GM18517 (cell line): ENCODE measurements at regions not wholly inside any gene's neighbourhood (a gene's known extent, or its start where the extent isn't known, plus 50 kb on each side); places are given as distances from the start of the nearest gene placed in this dataset.

ENCODE experiments used
- ATAC-seq: cut with Tn5 transposase; IDR thresholded peaks from one replicate; pipeline ENCODE4 v1.9.1; 2021; ENCODE audit warnings: mild to moderate bottlenecking, moderate library complexity; ENCODE audit not compliant: unreplicated experiment

GRCh38 chr13:104372095-104372655 lies 1306.0 kb upstream of the SLC10A2 start:
- ATAC-seq = no peak

GRCh38 chr13:104365430-104365829 lies 1299.2 kb upstream of the SLC10A2 start:
- no peak for ATAC-seq

GRCh38 chr13:104357672-104358354 lies 1291.6 kb upstream of the SLC10A2 start:
- ATAC-seq = no peak

- no peak for ATAC-seq
These were observed 1291.0 kb upstream of the SLC10A2 start for GRCh38 chr13:104357174-104357573.

GRCh38 chr13:104355041-104355670 lies 1288.9 kb upstream of the SLC10A2 start:
- ATAC-seq = no peak

- no peak for ATAC-seq
These were observed 1261.0 kb upstream of the SLC10A2 start for GRCh38 chr13:104327211-104327610.

GRCh38 chr13:104326523-104326922 lies 1260.3 kb upstream of the SLC10A2 start:
- ATAC-seq = no peak

- no peak for ATAC-seq
These were observed 1255.5 kb upstream of the SLC10A2 start for GRCh38 chr13:104321756-104322155.

GRCh38 chr13:104320446-104320845 lies 1254.2 kb upstream of the SLC10A2 start:
- ATAC-seq = no peak

GRCh38 chr13:104318121-104318520 lies 1251.9 kb upstream of the SLC10A2 start:
- no peak for ATAC-seq

- ATAC-seq = no peak
These were observed 1249.4 kb upstream of the SLC10A2 start for GRCh38 chr13:104315606-104316005.

GRCh38 chr13:104314926-104315535 lies 1248.8 kb upstream of the SLC10A2 start:
- no peak for ATAC-seq

- no peak for ATAC-seq
These were observed 1248.1 kb upstream of the SLC10A2 start for GRCh38 chr13:104314321-104314720.

- ATAC-seq = no peak
These were observed 1244.6 kb upstream of the SLC10A2 start for GRCh38 chr13:104310861-104311260.

- ATAC-seq = no peak
These were observed 1243.2 kb upstream of the SLC10A2 start for GRCh38 chr13:104309431-104309830.

- no peak for ATAC-seq
These were observed 1235.2 kb upstream of the SLC10A2 start for GRCh38 chr13:104301171-104301975.

GRCh38 chr13:104297075-104297474 lies 1230.9 kb upstream of the SLC10A2 start:
- no peak for ATAC-seq

GRCh38 chr13:104296286-104296685 lies 1230.1 kb upstream of the SLC10A2 start:
- no peak for ATAC-seq

GRCh38 chr13:104295537-104295936 lies 1229.3 kb upstream of the SLC10A2 start:
- ATAC-seq = no peak

GRCh38 chr13:104289400-104289799 lies 1223.2 kb upstream of the SLC10A2 start:
- no peak for ATAC-seq

- ATAC-seq = no peak
These were observed 1222.3 kb upstream of the SLC10A2 start for GRCh38 chr13:104288496-104288895.
